ENCODE measurements at regions not wholly inside any gene's neighbourhood (a gene's known extent, or its start where the extent isn't known, plus 50 kb on each side); places are given as distances from the start of the nearest gene placed in this dataset.

DNA sequence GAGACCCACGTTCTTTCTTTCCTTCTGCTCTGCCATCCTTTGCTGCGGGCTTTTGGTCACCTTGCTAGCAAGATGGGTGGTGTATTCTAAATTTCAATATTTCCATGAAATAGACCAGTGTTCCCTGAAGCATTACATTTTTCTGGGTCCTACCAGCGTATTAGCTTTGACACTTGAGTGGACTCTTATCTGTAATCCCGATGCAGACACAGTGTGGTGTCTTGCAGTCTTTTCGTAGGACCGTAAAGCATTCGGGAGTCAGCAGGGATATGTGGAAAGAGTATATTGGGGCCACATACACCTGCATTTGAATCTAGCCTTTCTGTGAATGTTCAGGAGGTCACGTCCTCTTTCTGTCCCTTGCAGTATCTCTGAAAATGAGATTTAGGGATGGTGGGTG lies 124.7 kb upstream of the CPEB4 start:
- DNase-seq (ENCODE audit: low read depth, low spot score) = no peak

DNA sequence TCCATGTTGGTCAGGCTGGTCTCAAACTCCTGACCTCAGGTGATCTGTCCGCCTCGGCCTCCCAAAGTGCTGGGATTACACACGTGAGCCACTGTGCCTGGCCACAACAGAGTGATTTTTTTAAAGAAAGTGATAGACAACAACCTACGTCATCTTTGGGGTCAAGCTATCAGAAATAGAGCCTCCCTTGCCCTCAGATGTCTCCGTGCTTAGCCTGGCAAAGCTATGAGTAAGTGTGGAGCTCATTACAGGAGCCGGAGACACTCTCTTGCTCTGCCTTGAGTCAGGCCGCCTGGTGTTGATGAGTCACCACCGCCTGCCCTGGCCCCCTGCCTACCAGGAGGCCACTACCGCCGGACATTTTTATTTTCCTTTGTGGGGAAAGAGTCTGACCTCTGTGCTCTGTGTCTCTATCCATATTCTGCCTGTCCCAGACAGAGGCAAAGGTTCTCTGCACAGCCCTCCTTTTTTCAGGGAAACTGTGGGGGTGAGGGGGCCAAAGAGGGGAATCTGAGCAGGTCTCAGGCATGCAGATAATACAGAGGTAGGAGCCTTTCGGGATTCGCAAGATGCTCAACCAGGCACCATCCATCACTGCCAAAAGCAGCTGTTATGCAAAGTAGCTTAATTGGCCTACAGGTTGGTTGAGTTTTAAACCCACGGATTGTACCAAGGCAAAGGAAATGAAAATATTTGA lies 123.7 kb upstream of the CPEB4 start:
- no peak for DNase-seq (ENCODE audit: low read depth, low spot score)

DNA sequence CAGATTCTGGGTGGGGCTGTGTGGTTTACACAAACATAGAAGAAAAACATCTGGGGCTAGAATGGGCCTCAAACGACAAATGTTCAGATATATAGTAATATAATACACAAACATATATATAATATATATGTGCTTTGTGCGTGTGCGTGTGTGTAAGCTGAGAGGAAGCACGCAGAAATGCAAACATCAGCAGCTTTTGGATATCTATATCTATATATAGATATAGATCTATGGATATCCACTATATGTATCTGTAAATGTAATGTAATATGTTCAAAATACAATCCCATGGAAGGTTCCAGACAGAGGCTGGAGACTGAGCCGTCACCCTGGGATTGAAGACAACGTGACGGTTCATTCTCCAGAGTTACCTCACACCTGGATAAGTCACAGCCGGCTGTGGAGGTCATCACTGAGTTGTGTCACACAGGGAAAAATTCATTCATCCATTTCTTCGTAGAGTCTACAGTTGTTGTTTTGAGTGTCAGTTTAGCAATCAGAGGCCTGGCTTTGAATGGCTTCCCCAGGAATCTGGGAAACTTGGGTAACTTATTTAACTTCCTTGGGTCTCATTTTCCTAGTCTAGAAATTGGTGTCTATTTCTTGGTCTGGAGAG lies 123.0 kb upstream of the CPEB4 start:
- no peak for DNase-seq (ENCODE audit: low read depth, low spot score)

DNA sequence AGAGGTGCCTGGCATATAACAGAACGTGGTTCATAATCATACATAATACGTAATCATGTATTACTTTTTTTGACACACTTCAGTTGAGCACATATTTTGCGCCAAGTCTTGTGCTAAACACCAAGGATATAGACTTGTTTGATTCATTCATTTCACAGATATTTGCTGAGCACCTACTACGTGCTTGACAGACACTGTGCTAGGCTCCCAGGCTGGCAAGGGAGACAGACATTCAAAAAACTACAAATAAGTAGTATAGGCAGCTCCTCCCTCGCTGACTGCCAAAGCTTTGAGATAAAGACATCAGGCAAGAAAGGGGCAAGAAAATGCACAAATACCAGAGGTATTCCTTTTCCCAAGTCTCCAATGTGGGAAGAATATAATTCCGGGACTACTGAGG lies 122.5 kb upstream of the CPEB4 start:
- no peak for DNase-seq (ENCODE audit: low read depth, low spot score)

DNA sequence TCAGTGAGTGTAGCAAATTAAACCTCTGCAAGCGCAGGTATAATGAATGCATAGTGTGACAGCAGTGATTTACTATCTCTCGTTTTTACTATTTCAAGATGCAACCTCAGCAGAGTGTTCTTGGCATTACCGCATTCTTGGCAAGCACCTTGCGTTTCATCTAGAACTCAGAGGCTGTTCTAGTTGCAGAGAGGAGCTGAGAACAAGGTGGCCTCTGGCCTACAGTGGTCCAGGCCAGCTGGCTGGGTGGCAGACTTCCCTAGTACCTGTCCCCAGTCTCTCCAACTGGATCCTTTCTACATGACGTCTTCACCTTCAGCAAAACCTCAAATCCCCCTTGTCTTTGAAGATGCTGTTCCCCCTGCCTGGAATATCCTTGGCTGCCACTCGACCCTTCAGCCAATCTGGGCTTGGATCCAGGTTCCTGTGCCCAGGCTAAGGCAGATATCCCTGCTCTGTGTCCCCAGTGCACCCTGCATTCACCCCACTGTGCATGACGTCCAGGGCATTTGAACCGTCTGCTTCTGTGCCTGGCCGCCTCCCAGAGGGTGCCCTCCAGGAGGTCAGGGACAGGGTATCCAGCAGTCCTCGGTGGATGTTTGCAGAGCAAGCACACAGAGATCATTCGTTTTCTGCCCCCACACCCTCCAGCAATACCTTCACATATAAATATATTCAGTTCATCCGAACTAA lies 120.4 kb upstream of the CPEB4 start:
- no peak for DNase-seq (ENCODE audit: low read depth, low spot score)

DNA sequence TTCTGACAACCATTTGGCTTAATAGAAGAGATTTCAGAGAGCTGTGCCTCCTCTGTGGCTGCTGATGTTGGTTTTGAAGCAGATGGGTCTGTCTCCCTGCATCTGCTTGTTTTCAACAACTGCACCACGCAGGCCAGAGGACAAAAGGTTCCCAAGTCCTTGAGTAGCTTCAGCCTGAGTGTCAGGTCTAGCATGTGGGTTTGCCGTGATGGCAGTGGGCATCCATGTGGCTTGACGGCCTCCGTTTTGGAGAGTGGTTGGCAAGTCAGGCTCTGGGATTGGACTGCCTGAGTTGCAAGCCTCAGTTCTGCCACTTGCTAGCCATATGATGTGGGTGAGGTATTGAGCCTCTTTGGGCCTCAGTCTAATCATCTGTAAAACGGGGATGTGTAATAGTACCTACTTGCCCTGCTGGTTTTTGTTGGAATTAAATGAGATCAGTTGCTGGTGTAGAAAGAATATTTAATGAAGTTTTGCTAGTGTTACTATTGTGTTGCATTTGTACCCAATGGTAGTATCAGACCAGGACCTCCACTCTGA lies 119.8 kb upstream of the CPEB4 start:
- DNase-seq (ENCODE audit: low read depth, low spot score) = no peak

DNA sequence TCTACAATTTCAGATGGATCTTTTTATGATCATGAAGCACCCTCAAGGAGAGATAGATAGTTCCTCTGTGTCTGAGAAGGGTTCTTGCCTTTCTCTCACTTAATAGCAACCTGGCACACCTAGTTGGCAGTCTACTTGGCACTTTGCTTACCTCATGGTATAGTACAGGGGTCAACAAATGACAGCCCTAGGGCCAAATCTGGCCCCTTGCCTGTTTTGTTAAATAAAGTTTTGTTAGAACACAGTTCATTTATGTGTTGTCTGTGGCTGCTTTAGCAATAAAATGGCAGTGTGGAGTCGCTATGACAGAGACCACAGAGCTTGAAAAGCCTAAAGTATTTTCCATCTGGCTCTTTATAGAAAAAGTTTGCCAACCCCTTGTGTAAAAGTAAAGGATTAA lies 119.3 kb upstream of the CPEB4 start:
- DNase-seq (ENCODE audit: low read depth, low spot score) = no peak

DNA sequence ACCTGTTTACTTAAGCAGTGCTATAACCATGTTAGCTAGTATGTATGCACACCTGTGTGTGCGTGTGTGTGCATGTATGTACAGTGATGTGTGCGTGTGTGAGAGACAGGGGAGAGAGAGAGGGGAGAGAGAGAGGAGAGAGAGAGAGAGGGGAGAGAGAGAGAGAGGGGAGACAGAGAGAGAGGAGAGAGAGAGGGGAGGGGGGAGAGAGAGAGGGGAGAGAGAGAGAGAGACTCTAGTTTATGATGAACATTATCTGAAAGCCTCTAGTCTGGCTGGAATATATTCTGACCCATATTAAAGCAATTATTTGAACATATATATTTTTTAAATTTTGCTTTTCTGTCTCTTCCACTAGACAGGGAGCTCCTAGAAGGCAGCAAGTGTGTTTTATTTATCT lies 117.5 kb upstream of the CPEB4 start:
- no peak for DNase-seq (ENCODE audit: low read depth, low spot score)

DNA sequence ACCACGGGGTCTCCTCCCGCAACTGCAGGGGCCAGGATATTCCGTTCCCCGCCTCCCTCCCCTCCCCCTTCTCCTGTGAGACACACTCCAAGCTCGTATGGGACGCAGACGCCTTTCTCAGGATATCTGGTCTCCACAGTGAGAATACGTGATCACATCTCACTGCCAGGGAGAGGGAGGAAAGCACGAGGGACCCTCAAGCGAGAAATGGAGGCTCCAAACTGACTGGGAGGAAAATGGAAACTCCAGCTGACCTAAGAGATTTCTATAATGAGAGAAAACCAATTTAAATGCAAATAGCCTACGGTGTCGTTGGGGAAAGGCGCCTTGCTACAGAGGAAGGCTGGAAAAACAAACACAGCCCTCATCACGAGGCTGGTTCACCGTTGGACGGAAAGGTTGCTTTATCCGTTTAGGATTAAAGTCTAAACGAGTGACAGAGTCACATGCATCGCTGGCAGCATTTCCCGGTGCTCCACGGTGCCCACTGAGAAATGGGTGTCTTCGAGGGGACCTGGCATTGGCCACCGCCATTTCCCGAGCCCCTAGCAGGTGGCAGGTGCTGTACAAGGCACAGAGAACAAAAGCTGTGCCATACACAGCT lies 116.9 kb upstream of the CPEB4 start:
- no peak for DNase-seq (ENCODE audit: low read depth, low spot score)

DNA sequence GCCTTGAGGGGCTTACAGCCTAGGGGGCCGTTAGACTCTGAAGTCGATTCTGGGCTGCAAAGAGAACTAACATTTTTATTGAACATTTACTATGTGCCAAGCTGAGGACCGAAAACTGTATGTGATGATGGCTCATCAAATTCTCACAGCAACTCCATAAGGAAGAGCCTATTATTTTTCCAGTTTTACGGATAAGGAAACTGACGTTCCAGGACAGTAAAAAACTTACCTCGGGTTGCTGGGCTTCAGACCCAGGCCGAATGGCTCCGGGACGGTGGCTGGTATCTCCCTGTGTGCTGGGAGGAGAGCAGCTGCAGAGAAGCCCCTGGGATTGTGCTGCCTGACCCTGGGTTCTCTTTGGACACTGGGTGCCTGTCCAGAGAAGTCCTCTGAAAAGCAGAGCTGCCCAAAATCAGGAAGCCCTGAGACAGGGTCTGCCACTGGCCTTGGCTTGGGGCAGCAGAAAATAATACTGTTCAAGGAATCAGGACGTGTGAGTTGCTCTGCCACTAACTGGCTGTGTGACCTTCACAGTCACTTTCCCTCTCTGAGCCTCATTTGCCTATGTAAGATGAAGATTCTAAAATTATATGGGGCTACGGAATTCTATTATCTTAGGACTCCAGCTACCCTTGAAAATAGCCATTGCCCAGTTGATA lies 116.3 kb upstream of the CPEB4 start:
- no peak for DNase-seq (ENCODE audit: low read depth, low spot score)

DNA sequence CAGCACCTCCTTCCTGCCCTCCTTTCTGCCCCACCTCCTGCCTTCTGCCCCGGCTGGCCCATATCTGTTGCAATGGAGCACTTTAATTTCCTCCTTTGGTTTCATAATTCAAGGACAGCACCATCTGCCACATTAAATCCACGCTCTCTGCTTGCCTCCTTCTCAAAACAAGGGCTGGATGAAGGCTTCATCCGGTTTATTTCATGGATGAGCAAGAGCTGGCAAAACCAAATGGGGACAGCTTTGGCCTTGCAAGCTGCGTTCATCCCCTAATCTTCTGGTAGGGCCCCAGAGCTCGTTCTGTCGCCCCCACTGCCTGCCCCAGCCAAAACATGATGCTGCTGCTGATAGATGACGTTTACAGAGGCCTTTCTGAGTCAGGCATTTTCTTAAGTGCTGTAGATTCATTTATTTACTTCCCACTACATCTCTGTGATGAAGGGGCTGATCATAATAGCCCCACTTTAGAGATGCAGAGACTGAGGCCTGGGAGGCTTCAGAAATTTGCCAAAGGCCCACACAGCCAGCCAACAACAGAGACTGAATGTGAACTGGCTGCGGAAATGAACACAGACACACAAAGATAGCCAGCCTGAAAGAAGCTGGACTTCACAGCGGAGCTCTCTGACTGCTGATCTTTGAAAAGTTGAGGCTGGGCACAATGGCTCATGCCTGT lies 115.6 kb upstream of the CPEB4 start:
- no peak for DNase-seq (ENCODE audit: low read depth, low spot score)

DNA sequence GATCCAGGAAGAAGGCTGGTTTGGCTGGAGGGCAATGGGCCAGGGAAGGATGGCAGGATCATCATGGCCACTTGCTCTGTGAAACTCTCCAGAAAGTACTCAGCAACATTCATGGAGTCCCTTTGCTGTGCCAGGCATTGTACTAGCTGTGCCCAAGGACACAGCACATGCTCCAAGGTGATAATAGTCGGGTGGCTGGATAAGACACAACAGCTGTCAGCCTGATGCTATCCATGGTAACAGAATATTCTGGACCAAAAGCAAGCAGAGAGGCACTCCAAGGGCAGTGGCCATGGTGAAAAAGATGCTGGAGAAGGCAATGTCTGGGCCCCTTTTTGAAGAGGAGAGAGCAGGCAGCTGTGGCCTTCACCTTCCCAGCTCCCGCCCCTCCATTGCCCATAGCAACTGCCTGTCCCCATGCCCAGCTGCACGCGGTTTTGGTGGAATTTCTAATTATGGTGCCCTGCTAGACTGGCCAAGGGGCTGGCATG lies 113.8 kb upstream of the CPEB4 start:
- DNase-seq (ENCODE audit: low read depth, low spot score) = no peak

DNA sequence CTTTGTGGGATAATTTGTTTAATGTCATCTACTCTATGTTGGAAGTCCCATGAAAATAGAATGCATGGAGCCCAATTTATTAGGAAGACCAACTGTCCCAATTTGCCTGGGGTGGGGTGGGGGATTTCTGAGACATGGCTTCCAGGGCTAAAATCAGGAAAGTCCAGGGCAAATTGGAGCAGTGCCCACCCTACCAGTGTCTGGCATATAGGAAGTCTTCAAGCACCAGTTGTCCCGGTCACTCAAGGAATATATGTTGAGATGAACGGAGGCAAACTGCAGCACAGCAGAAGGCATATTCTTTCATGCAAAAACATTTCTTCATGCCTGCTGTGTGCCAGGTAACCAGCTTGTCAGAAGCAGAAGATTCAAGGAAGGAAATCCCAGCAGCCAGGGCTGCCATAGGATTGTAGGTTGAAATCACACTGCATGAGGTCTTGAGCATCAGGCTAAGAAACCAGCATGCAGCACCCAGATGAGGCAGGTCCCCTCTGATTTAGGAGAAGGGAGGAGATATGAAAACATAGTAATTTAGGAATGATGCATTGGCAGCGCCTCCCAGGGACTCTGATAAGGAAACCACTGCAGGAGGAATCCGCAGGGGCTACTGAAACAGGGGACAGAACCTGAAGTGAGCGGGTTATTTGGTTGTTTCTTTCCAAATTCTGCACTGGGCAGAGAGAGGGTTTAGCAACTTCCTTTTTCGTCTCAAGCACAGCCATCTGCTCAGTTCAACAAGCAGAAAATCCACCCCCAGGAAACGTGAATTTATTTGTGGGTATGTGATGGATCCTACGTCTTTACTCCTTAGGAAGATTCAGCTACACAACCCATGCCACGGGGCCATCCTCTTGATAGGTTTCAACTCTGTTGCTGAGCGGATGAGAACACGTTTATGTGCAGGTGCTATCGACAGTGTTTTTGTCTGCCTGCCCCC lies 112.6 kb upstream of the CPEB4 start:
- DNase-seq (ENCODE audit: low read depth, low spot score) = no peak

DNA sequence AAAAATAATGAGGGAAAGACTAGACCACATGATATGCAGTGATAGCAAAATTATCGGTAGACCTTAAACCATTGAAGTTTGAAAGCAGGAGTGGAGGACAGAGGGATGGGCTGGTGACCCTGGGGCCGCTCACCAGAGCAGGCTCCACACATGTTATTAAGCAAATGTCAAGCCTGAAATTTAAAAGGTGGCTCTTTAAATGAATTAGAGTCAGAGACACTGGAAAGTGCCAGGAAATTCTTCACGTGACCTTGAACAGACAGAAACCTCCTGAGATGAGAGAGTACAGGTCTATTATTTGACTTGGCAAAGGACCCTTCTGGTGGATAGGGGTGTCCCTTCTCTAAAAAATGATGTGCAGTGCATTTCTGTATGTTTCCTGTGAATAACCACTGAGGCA lies 111.0 kb upstream of the CPEB4 start:
- no peak for DNase-seq (ENCODE audit: low read depth, low spot score)

DNA sequence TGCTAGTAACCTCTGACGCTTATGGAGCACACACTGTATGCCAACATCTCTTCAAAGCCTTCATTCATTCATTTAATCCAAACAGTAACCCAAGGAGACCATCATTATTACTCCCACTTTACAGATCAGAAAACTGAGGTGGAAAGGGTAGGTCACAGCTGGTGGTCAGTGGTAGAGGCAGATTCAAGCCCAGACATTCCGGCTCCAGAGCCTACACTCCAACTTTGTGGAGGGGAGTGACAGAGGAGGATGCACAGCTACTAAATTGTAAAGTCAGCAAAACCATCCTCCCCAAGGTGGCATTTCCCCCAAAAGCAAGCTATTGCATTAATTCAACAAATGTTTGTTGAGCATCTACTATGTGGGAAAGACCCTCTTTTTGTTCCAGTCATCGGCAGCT lies 110.5 kb upstream of the CPEB4 start:
- DNase-seq (ENCODE audit: low read depth, low spot score) = no peak

DNA sequence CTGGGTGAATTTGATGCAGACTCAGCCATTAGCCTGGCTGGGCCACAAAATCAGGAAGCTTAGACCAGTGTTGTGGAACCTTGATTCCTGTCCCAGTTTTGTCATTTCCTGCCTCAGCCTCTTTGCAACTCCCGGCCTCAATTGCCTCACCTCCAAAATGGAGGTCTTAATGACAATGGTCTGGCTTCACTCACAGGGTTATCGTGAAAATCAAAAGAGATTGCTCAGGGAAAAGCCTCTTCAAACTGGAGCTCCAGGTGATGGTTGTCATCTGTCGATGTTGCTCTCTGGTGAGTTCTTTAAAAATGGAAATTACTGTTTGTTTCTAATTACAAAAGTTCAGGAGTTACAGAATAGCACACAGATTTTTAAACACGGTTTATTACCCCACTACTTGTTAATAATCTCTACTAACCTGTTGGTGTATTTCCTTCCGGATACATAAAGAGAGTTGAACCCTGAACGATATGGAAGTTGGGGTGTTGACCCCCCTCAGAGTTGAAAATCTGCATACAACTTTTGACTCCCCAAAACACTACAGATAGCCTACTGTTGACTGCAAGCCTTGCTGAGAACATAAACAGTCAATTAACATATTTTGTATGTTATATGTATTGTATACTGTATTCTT lies 109.9 kb upstream of the CPEB4 start:
- no peak for DNase-seq (ENCODE audit: low read depth, low spot score)

DNA sequence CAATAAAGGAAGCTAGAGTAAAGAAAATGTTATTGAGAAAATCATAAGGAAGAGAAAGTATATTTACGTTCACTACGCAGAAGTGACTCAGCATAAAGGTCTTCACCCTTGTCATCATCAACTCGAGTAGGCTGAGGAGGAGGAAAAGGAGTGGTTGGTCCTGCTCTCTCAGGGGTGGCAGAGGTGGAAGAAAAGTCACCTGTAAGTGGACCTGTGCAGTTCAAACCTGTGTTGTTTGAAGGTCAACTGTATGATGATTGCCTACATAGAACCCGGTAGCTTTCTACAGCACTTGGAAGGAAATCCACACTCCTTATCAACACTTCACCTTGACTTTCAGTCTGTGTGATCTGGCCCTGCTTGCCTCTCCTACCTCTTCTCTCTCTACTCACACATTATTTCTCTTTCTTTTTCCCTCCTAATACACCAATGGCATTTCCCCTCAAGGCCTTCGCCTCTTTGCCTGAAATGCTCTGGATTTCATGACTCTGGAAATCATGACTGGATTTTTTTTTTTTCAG lies 109.3 kb upstream of the CPEB4 start:
- DNase-seq (ENCODE audit: low read depth, low spot score) = no peak

DNA sequence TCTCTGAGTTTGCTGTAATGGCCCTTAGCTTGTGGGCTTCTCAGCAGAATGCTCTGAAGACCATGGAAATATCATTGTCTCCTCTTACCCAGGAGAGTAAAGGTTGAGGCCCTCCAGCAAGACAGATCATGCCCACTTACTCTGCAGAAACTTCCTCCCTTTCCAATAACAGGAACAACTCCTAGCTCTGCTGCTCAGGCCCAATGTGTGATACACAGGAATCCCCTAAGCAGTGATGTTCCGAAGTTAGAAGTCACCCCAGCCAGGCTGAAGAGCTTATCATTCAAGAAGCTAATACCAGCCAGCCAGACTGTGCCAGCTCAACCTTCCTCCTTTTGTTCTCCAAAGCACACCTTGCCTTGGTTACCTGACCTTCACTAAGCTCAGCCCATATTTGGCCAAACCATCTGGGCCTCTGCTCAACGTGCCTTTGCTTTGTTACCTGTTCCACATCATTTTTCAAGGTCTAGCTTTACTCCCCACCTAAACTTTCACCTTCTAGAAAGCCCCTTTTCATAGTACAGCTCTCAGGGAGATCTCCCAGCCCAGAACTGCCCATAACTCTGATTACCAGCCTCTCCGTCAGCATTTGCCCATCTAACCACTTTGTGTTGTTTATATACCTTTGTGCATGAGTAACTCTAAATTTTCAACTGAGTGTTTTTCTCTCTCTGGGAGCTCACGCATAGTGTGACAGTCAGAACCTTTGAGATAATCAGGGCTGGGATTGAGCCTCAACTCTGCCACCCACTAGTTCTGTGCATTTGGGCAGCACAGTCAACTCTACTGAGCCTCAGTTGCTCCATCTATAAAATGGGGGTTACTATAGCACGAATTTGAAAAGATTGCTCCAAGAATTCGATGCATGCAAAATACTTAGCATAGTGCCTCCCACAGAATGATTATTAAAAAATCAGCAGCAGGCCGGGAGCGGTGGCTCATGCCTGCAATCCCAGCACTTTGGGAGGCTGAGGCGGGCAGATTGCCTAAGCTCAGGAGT lies 107.6 kb upstream of the CPEB4 start:
- DNase-seq (ENCODE audit: low read depth, low spot score) = no peak

Data from activated naive CD8-positive, alpha-beta T cell treated with anti-CD3 and anti-CD28 coated beads, Interleukin-2, amount 50 U/mL, for 16 hours (primary cell).